Activated CD4-positive, alpha-beta T cell treated with anti-CD3 and anti-CD28 coated beads, Interleukin-2, amount 50 U/mL, for 24 hours (primary cell): ENCODE measurements at regions not wholly inside any gene's neighbourhood (a gene's known extent, or its start where the extent isn't known, plus 50 kb on each side); places are given as distances from the start of the nearest gene placed in this dataset.
"Not testable (repeated sequence)": the region's sequence is repeated elsewhere in the genome, so short reads cannot be mapped to it uniquely, and the experiment has no call there.

Experiments
- DNase-seq, 2 donors: peaks; one replicate each; pipeline ENCODE4 v3.0.0-alpha.2; 2020; ENCODE audit warnings: low read depth in 1 of 2, low spot score in 1 of 2

- no peak for DNase-seq
Observed at GRCh38 chrX:108875548-108875947, 139.2 kb upstream of the IRS4 start.

GRCh38 chrX:108843039-108843438 lies 106.7 kb upstream of the IRS4 start:
- not testable (repeated sequence) for DNase-seq

DNA sequence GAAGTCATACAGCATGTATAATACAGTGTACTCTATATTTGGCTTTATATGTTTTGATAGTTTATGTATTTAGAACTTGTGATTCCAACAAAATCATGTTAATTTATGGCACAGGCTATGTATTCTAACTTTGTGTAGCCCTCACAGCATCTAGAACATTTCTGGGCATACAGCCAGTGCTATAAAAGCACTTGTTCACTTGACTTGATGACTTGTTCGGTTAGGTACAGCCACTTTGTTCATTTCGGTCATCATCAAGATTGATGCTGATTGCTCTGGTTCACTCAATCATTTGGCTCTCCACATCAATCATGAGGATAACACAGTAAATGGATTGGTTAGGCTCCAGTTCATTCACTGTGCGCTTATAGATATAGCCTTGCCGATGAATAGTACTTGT lies 97.6 kb upstream of the IRS4 start:
- DNase-seq = no peak

DNA sequence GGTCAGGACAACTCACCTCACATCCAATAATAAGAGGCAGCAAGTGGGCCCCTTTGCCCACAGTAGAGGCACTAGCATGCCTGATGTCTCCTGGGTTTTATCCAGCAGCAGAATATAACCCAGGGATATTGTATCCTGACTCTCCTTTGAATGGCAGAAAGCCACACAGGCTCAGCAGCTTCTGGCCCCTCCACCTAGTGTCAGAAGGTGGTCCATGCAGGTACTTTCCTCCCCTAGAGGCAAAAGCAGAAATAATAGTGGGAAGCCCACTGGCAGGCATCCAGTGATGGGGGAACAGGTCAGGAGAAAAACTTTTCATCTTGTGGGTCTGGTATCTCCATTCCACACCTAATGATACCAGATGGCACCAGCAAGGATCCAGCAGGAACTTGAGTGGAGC lies 75.5 kb upstream of the IRS4 start:
- no peak for DNase-seq

- DNase-seq = no peak
Observed at GRCh38 chrX:108795240-108795639, 58.9 kb upstream of the IRS4 start.
